ENCODE measurements at regions not wholly inside any gene's neighbourhood (a gene's known extent, or its start where the extent isn't known, plus 50 kb on each side); places are given as distances from the start of the nearest gene placed in this dataset.
A peak's percentile ranks its signal among the peaks of the same experiment; 100 is the strongest.

DNA sequence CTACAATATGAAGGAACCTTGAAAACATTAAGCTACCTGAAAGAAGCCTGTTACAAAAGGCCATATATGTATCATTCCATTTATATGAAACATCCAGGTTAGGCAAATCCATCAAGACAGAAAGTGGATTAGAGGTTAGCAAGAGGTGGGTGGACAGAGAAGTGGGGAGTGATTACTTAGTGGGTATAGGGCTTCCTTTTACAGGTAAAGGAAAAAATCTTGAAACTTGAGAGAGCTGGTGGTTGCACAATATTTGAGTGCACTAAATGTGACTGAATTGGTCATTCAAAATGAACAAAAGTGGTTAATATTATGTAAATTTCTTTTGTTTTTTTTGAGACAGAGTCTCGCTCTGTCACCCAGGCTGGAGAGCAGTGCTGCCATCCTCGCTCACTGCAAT lies 119.4 kb upstream of the KIF5B start:
- DNase-seq = no peak
- in situ Hi-C loops (cut with MboI; ENCODE audit: low pct_unique_long_range_greater_than_20kb, low sequenced_read_pairs) = no loop called here

DNA sequence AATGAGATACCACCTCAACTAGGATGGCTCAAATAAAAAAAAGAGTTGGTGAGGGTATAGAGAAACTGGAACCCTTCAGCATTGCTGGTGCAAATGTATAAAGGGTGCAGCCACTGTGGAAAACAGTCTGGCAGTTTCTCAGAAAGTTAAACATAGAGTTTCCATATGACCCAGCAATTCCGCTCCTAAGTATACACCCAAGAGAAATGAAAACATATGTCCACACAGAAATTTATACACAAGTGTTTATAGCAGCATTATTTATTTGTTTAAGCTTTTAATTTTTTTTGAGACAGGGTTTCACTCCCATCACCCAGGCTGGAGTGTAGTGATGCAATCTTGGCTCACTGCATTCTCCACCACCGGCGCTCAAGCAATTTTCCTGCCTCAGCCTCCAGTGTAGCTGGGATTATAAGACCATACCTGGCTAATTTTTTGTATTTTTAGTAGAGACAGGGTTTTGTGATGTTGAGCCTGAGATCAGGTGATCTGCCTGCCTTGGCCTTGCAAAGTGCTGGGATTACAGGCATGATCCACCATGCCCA lies 118.2 kb upstream of the KIF5B start:
- DNase-seq = no peak
- in situ Hi-C loops (cut with MboI; ENCODE audit: low pct_unique_long_range_greater_than_20kb, low sequenced_read_pairs) = no loop called here

DNA sequence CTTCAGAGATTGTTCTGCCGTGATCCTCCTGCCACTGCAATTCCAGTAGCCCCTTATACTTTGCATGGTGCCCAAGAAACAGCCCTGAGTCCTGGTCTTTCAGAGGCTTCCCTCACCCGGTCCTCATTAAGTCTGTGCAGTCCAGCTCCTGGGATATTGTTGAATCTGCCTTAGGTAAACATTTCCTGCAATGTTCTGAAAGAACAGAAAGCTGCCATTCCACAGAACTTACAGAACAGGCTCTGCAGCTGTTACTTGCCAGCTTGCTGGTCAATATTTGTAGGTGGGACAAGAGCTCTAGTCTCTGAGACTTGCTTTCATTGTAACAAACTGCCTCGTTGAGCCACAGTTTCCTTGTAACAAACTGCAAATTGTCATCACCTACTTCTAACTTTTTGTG lies 115.0 kb upstream of the KIF5B start:
- in situ Hi-C loops (cut with MboI; ENCODE audit: low pct_unique_long_range_greater_than_20kb, low sequenced_read_pairs) = no loop called here
- no peak for DNase-seq

DNA sequence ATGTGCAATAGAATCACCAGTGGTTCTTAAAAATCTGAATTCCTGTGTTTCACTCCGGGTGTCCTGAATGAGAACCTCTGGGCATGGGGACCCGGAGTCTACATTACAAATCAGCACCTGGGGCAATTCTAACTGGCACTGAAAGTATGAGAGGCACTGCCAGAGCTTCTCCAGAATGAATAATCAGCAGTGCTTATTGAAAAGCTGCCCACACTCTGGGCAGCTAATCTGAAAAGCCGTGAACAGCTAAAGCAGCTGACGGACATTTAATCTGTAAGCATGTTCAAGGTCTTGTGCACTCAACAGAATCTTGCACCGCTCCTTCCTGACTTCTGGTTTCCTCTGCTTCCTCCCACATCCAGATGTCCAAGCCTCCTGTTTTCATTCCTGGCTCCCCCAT lies 113.3 kb upstream of the KIF5B start:
- in situ Hi-C loops (cut with MboI; ENCODE audit: low pct_unique_long_range_greater_than_20kb, low sequenced_read_pairs) = no loop called here

DNA sequence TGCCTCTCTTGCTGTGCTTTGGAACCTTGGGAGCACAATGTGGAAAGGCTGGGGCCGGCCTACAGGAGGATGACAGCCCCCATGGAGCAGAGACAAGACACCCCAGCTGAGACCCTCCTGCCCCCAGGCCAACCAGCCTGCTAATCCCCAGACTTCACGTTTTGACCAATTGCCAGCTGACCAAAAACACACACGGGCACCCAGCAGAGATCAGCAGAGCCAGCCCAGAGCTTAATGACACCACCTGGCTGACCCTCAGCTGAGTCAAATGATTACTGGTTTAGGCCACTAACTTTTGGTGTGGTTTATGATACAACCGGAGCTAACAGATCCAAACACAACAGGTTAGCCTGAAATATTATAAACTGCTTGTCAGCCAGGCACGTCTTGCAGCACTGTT lies 111.2 kb upstream of the KIF5B start:
- in situ Hi-C loops (cut with MboI; ENCODE audit: low pct_unique_long_range_greater_than_20kb, low sequenced_read_pairs) = no loop called here
- DNase-seq = no peak

More for the DNA sequence above, 113.3 kb upstream of the KIF5B start:
- peak; percentile 46 for DNase-seq

DNA sequence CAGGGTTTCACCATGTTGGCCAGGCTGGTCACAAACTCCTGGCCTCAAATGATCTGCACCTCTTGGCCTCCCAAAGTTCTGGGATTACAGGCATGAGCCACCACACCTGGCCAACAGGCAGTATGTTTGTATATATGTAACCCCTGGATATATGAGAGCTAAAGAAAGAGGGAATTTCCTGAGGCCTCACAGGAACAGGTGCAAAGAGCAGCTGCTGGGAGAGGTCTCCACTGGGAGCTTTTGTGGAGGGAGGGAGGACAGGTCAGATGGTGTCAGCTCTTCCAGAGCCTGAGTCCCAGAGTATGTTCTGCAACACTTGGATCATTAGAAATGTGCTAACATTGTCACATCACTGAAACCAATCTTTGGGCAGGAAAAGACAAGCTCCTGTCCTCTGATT lies 110.1 kb upstream of the KIF5B start:
- no peak for DNase-seq
- in situ Hi-C loops (cut with MboI; ENCODE audit: low pct_unique_long_range_greater_than_20kb, low sequenced_read_pairs) = no loop called here

DNA sequence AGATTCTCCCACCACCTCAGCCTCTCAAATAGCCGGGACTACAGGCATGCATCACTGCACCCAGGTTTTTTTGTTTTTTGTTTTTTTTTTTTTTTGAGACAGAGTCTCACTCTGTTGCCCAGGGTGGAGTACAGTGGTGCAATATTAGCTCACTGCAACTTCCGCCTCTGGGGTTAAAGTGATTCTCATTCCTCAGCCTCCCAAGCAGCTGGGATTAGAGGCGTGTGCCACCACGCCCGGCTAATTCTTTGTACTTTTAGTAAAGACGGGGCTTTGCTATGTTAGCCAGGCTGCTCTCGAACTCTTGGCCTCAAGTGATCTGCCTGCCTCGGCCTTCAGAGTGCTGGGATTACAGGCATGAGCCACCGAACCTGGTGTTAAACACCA lies 107.5 kb upstream of the KIF5B start:
- DNase-seq = no peak
- in situ Hi-C loops (cut with MboI; ENCODE audit: low pct_unique_long_range_greater_than_20kb, low sequenced_read_pairs) = no loop called here

DNA sequence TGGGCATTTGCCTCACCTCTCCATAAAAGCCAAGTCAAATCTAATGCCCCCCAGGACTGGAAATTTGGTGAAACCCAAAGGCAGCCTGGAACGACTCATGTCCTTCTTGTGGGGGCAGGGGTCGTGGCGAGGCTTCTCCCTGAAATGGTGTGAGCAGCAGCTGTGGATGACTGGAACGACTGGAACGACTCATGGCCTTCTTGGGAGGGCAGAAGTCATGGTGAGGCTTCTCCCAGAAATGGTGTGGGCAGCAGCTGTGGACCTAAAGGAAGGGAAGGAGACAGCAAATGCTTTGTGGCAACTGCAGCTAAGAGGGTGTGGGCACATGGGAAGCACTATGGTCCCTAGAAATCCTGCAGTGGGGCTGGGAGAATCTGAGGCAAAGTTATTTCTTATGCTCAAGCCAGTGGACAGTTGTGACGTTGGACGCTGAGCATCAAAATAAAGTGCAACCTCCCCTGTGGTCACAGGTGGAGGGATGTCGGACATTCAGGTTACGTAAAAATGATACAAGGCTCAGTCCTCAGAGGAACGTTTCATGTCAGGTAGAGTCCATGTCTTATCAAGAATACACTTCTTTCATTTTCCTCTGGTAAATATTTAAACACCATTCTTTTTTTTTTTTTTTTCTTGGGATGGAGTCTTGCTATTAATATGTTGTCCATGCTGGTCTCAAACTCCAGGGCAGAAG lies 107.0 kb upstream of the KIF5B start:
- in situ Hi-C loops (cut with MboI; ENCODE audit: low pct_unique_long_range_greater_than_20kb, low sequenced_read_pairs) = no loop called here

DNA sequence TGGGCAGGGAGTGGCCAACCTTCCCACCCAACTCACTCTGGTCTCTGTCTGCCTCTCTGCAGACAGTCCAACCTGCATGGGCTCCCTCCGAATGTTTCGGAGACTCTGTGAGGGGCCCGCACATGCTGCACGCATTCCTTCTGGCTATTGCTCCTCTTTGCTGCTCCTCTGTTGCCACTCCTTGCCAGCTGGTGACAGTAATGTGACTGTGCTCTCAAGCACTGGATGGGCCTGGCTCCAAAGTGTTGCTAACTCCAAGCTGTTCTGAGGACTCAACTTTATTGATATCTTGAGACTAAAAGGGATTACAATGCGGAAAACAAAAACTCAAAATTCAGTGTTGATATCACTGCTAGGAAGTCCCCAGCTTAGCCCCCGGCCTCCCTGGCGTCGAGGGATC lies 105.4 kb upstream of the KIF5B start:
- in situ Hi-C loops (cut with MboI; ENCODE audit: low pct_unique_long_range_greater_than_20kb, low sequenced_read_pairs) = no loop called here
- no peak for DNase-seq

More for the DNA sequence above, 107.0 kb upstream of the KIF5B start:
- no peak for DNase-seq

DNA sequence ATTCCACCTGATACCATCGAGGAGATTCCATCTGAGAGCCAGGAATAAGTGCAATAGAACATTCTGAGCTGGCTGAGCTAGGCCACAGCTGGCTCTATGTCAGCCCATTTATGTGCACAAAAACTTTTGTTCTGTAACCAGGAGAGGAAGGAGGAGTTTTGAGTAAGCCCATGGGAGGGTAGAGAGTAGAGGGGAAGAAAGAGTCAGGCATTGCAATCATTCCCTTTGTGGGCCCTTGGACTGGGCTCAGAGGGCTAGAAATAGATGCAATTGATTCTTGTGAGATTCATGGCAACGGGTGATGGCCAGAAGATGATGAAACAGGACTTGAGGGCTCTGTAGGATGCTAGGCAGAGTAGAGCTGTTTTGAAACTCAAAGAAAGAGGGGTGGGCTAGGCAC lies 104.6 kb upstream of the KIF5B start:
- in situ Hi-C loops (cut with MboI; ENCODE audit: low pct_unique_long_range_greater_than_20kb, low sequenced_read_pairs) = no loop called here
- no peak for DNase-seq

DNA sequence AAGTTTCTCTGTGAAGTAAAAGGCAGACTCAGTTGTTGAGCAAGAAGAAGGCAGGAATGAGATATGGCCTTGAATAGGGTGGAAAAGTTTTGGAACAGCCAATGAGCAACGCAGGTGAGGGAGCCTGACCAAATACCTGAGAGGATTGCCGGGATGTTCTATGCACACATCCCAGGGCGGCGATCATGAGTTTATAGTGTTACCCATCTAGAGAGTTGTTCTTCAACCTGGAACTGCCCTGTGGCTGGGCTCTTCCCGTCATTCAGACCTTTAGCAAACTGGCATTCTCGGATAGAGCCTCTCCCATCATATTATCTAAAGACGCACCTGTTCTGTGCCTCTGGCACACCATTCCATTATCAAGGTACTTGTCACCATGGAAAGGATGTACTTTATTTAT lies 103.0 kb upstream of the KIF5B start:
- in situ Hi-C loops (cut with MboI; ENCODE audit: low pct_unique_long_range_greater_than_20kb, low sequenced_read_pairs) = no loop called here
- DNase-seq = no peak

DNA sequence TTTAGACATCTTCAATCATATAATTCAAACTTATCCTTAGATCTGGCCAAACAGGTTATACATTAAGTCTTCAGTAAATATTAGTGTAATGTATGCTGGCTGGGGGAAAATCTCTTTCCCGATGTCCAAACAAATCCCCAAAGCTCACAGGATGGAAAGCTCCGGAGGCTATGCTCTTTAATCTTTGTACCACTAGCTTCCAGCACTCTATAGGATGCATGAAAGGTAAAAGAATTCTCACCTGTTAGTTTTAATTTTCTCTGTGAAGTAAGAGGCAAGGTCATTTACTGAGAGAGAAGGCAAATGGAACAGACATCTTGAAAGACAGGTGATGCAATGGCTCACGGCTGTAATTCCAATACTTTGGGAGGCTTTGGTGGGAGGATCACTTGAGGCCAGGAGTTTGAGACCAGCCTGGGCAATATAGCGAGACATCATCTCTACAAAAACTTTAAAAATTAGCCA lies 99.8 kb upstream of the KIF5B start:
- no peak for DNase-seq

DNA sequence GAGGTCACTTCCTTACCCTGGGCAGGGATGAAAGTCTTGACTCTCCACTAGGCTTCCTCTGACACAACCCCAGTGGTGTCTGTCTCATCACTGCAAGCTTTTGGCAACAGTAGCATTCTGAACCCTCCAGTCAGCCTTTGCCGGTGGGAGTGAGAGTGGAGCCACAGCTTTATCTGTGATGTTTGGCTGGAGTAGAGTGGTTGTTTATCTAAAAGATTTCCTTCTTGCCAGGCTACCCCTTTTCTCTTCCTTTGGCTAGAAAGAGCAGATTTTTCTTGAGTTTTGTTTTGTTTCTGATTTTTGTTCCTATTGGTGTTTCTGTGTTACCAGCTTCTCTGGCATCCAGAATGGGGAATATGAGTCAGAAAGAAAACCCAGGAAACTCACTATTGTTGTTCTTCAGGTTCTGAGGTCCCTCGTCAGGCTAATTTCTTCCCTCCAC lies 98.9 kb upstream of the KIF5B start:
- in situ Hi-C loops (cut with MboI; ENCODE audit: low pct_unique_long_range_greater_than_20kb, low sequenced_read_pairs) = no loop called here
- DNase-seq = no peak

More for the DNA sequence above, 99.8 kb upstream of the KIF5B start:
- in situ Hi-C loops (cut with MboI; ENCODE audit: low pct_unique_long_range_greater_than_20kb, low sequenced_read_pairs) = no loop called here

DNA sequence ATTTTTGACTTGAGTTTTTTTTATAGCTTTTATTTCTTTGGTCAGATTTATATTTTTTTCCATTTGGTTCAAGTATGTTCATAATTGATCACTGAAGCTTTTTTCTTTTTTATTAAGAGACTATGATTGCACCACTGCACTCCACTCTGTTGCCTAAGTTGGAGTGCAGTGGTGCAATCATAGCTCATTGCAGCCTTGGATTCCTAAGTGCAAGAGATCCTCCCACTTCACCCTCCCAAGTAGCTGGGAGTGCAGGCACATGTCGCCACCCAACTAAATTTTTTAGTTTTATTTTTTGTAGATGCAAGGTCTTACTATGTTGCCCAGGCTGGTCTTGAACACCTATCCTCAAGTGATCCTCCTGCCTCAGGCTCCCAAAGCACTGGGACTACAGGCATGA lies 97.7 kb upstream of the KIF5B start:
- no peak for DNase-seq
- in situ Hi-C loops (cut with MboI; ENCODE audit: low pct_unique_long_range_greater_than_20kb, low sequenced_read_pairs) = no loop called here

DNA sequence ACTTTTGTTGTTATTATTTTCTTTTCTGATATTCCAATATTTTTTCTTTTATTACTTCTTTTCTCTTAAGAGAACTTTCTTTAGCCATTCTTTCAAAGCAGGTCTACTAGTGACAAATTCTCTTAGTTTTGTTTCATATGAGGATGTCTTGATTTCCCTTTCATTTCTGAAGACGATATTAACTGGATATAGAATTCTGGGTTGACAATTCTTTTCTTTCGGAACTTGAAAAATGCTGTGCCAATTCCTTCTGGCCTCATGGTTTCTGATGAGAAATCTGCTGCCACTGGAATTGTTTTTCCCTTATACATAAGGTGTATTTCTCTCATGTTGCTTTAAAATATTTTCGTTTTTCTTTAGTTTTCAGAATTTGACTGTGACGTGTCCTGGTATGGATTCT lies 97.0 kb upstream of the KIF5B start:
- no peak for DNase-seq
- in situ Hi-C loops (cut with MboI; ENCODE audit: low pct_unique_long_range_greater_than_20kb, low sequenced_read_pairs) = no loop called here

DNA sequence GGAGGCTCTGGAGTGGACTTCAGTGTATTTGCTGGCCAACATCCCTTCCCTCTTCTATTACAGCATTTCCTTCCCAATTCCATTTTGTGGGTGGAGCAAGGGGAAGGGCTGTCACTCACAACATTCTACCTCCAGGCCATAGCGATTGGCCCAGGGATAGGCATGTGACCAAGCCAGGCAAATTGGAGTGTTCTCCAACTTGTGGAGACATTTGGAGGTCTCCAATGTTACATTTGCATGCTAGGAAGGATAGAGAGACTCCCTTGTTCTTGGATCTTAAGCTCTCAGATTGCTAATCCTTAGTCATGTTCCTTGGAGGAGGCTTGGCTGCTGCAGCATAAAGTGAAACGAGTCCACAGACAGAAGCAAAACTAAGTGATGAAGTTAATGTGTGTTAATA lies 95.6 kb upstream of the KIF5B start:
- in situ Hi-C loops (cut with MboI; ENCODE audit: low pct_unique_long_range_greater_than_20kb, low sequenced_read_pairs) = no loop called here
- DNase-seq = no peak

DNA sequence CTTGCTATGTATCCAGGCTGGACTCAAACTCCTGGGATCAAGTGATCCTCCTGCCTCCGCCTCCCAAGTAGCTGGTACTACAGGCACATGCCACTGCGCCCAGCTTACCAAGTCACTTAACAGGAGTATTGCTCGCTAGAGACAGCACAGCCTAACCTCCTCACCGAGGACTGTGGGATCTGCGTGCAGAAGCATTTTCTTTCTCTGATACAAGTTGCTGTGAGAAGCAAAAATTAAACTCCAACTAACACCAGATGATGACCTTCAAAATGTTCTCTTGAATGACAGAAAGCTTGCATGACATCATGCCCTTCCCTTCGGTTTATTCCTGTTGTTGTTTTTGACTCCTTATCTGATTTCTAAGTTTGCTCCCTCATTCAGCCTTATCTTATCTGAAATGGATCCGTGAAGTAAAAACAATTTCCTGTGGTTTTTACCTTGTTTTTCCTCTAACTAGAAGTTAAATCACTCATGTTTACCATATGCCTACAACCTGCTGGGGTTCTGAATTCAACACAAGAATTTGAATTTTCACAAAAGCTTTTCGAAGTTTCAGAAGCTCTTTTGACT lies 94.4 kb upstream of the KIF5B start:
- DNase-seq = peak; percentile 26
- in situ Hi-C loops (cut with MboI; ENCODE audit: low pct_unique_long_range_greater_than_20kb, low sequenced_read_pairs) = no loop called here

DNA sequence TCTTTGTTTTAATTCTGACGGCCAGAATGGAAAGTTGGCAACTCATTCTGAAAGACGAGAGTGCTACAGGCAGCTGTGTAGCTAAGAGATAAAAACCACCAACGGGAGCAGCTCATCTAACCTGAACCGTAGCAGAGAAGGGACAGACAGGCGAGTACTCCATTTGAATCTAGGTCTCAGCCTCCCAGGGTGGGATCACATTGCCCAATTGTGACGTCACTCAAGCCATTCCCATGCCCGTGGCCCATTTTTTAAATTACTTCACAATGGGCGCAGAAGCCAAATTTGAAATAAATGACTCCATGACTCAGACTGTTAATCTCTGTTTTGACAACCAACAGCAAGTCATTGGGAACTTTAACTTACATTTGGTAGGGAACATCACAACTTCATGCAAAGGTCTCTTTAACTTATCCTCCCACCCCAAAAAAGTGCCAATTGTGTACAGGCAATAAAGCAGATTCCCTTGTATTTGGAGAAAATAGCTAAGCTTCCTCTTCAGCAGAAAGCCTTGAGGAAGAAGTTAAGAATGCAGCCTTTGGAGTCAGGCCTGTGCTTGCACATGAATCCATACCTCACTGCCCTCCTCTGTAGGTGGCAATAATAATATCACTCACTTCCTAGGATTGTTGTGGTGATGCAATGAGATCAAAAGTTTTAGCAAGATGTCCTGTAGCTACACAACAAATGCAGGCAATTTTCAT lies 93.2 kb upstream of the KIF5B start:
- in situ Hi-C loops (cut with MboI; ENCODE audit: low pct_unique_long_range_greater_than_20kb, low sequenced_read_pairs) = no loop called here
- DNase-seq = peak; percentile 35

DNA sequence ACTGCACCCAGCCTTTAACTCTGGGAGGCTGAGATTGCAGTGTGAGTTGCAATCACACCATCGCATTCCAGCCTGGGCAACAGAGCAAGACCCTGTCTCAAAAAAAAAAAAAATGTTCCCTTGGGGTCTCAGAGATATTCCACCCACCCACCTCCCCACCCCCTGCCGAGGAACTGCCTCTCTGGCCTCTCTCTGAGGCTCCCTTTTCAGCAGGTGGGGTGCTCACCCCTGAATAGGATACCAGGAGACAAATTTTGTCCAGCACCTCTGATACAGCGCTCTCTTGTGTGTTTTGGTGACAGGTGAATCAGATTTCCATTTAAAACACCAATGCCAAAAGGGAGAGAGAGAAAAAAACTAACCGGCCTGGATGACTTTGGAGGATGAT lies 92.6 kb upstream of the KIF5B start:
- in situ Hi-C loops (cut with MboI; ENCODE audit: low pct_unique_long_range_greater_than_20kb, low sequenced_read_pairs) = no loop called here
- DNase-seq = no peak

DNA sequence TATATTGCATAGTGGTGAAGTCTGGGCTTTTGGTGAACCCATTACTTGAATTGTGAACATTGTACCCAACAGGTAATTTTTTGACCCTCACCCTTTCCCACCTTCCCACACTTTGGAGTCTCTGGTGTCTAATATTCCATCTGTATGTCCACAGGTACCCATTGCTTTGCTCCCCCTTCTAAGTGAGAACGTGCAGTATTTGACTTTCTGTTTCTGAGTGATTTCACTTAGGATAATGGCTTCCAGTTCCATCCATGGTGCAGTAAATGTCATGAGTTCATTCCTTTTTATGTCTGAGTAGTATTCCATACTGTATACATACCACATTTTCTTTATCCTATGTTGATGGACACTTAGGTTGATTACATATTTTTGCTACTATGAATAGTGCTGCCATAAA lies 91.5 kb upstream of the KIF5B start:
- DNase-seq = no peak
- in situ Hi-C loops (cut with MboI; ENCODE audit: low pct_unique_long_range_greater_than_20kb, low sequenced_read_pairs) = no loop called here

Data from KBM-7 (cell line).